ENCODE measurements at regions not wholly inside any gene's neighbourhood (a gene's known extent, or its start where the extent isn't known, plus 50 kb on each side); places are given as distances from the start of the nearest gene placed in this dataset.

DNA sequence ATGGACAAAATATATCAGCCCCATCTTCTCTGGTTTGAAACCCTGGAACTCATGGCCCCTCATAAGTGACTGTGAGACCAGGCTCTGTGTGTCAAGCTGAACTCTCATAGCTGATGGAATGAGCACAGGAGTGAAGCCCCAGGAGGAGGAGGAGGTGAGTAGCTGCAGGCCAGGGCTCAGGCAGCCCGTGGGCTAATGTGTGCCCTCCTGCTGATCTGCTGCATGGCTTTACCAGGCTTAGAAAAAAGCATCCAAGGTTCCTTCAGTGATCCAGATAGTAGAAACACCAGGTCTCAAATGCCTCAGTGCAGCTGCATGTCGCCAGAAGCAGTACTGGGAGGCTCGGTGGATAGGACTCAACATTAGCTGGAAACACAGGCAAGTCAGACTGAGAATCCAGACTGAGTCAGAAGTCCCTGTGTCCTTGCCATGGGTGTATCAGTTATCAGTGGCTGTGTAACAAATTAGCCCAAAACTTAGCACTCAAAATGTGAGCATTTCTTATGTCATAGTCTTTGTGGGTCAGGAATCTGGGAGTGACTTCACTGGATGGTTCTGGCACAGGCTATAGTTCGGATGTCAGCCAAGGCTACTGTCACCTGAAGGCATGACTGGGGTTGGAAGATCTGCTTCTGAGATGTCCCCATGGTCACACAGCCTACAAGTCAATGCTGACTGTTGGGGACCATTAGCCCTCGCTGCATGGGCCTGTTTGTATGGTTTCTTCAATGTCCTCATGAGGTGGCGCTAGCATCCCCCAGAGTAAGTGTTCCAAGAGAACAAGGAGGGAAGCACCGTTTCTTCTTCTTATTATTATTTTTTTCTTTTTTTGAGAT is 255.4 kb upstream of the IRF2BP2 start:
- intact Hi-C loops (cut with micrococcal nuclease): no loop called here
- Mint-ChIP-seq H3K4me3 (no peak overlapping the region), H3K27ac (no peak overlapping the region), H3K9me3 (peaks cover 4% of the 10 kb centered on the region), H3K36me3 (ENCODE audit: low read depth) (no peaks in the 10 kb centered on the region), H3K27me3 (ENCODE audit: low read depth) (no peaks in the 10 kb centered on the region), H3K4me1 (ENCODE audit: low read depth) (peaks cover 8% of the 10 kb centered on the region)
- DNase-seq: no peak
- CTCF ChIA-PET: no interaction called here

DNA sequence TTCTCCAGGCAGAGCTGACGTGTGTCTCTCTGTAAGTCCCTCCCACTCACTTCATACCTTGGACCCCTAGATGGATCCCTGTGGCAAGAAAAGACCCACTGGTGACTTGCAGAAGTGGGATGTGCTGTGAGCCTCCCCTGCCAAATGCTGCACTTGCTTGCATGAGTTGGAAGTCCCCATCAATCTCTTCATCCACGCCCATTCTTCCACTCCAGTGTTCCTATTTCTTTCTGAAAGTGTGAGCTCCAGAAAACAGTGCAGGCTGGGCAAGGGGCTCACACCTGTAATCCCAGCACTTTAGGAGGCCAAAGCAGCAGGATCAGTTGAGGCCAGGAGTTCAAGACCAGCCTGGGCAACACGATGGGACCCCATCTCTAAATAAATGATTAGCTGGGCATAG is 254.1 kb upstream of the IRF2BP2 start:
- intact Hi-C loops (cut with micrococcal nuclease): no loop called here
- CTCF ChIA-PET: interaction anchor here (0.6 kb wide), 1 partner anchor 252 kb away, joined by 4 read pairs; no protein-coding TSS in a partner anchor
- Mint-ChIP-seq H3K27ac (no peak overlapping the region), H3K27me3 (ENCODE audit: low read depth) (no peaks in the 10 kb centered on the region), H3K9me3 (peaks cover 4% of the 10 kb centered on the region), H3K4me1 (ENCODE audit: low read depth) (peaks cover 11% of the 10 kb centered on the region), H3K36me3 (ENCODE audit: low read depth) (no peaks in the 10 kb centered on the region), H3K4me3 (no peak overlapping the region)
- no peak for DNase-seq

DNA sequence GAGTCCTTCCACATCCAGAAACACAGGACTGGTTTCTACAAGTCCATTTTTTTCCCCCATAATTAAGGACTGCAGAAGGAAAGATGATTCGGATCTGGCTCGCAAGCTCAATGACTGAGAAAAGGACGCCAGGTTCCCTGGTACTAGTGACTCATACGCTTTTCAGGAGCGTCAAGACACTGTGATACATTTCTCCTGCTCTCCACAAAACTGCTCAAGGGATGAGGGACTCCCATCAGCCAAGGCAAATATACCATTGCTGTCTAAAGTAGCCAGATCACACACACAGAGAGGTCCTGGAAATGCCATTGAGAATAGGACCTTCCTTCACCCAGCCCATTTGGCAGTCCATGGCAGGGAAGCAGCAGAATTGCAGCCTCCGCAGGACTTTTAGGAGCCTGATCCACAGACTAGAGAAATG is 253.6 kb upstream of the IRF2BP2 start:
- H3K9me3 Mint-ChIP-seq: peaks cover 4% of the 10 kb centered on the region
- CTCF ChIA-PET: interaction anchor here (0.6 kb wide), 1 partner anchor 252 kb away, joined by 4 read pairs; no protein-coding TSS in a partner anchor
- H3K4me1 Mint-ChIP-seq (ENCODE audit: low read depth): peaks cover 11% of the 10 kb centered on the region
- H3K4me3 Mint-ChIP-seq: no peak overlapping the region
- no peaks in the 10 kb centered on the region for H3K36me3 Mint-ChIP-seq (ENCODE audit: low read depth)
- H3K27me3 Mint-ChIP-seq (ENCODE audit: low read depth): no peaks in the 10 kb centered on the region
- H3K27ac Mint-ChIP-seq: no peak overlapping the region
- intact Hi-C loops (cut with micrococcal nuclease): no loop called here
- DNase-seq: no peak

DNA sequence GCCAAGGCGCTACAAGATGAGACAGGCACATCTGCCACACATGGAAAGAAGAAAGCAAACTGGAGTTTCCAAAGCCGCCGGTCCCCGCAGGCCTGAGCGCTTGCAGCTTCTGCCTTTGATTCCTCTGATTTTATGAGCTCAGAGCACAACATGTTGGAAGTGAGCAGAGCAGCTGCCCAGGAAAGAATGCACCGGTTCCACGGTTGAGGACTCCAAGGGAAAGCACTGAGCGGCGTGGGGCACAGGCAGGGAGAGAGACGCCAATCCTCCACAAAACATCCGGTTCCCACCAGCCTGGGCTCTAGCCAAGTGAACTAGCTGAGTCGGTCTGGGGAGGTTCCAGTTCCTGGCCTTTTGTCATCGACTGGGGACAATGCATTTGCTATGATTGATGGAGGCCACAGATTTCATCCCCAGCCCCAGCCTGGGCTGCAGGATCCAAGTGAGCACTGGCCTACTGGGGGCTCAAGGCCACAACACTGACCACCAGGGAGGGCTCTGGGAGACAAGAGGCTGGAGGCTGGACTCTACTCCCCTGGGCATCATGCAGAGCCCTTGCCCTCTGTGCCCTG is 253.1 kb upstream of the IRF2BP2 start:
- Mint-ChIP-seq H3K4me3 (no peak overlapping the region), H3K4me1 (ENCODE audit: low read depth) (peaks cover 11% of the 10 kb centered on the region), H3K27ac (no peak overlapping the region), H3K9me3 (peaks cover 4% of the 10 kb centered on the region), H3K27me3 (ENCODE audit: low read depth) (no peaks in the 10 kb centered on the region), H3K36me3 (ENCODE audit: low read depth) (no peaks in the 10 kb centered on the region)
- DNase-seq: peak; percentile 30
- CTCF ChIA-PET: no interaction called here
- intact Hi-C loops (cut with micrococcal nuclease): no loop called here

DNA sequence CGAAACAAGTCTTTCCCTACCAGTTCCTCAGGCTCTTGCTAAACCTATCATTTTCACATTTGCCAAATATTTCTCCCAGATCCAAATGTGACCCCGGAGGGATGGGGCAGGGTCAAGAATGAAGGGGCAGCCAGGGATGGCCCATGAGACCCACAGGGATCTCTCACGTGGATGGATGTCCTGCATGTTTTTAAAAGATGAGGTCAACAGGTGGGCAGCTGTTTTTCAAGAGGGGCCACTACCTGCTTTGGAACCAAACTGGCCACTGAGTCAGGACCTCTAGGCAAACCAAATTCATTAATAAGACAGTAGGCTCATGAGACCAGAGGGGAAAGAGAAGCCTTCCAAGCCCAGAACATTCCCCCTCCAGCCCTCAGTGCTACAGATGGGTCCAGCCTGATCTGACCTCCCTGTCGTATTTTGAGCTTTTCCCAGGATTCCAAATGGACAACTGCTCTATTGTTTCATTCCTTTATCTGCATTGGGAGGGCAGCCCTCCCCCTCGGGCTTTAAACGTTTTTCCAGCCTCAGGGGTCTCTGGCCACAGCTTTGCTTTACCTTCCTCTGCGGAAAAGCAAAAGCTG is 252.5 kb upstream of the IRF2BP2 start:
- Mint-ChIP-seq H3K27me3 (ENCODE audit: low read depth) (no peaks in the 10 kb centered on the region), H3K27ac (no peak overlapping the region), H3K4me3 (no peak overlapping the region), H3K4me1 (ENCODE audit: low read depth) (peaks cover 11% of the 10 kb centered on the region), H3K36me3 (ENCODE audit: low read depth) (no peaks in the 10 kb centered on the region), H3K9me3 (peaks cover 4% of the 10 kb centered on the region)
- no peak for DNase-seq
- CTCF ChIA-PET: no interaction called here
- intact Hi-C loops (cut with micrococcal nuclease): no loop called here

DNA sequence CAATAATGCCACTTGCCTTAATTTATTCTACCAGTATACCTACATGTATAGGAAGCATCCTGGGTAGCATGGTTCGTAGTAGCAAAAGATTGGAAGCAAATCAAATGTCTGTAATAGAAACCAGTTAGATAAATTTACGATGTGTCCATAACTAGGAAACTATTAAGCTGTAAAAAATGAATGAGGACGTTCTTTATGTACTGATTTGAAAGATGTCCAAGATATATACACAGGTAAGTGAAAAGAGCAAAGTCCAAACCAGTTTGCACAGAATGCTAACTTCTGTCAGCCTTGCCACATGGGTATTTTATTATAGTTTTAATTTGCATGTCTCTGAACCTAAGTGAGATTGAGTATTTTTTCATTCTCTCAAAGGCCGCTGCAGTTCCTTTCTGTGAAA is 251.8 kb upstream of the IRF2BP2 start:
- intact Hi-C loops (cut with micrococcal nuclease): no loop called here
- Mint-ChIP-seq H3K4me1 (ENCODE audit: low read depth) (peaks cover 11% of the 10 kb centered on the region), H3K4me3 (no peak overlapping the region), H3K9me3 (peaks cover 4% of the 10 kb centered on the region), H3K36me3 (ENCODE audit: low read depth) (no peaks in the 10 kb centered on the region), H3K27me3 (ENCODE audit: low read depth) (no peaks in the 10 kb centered on the region), H3K27ac (no peak overlapping the region)
- no peak for DNase-seq
- CTCF ChIA-PET: interaction anchor here (1.4 kb wide), 1 partner anchor 11 kb away, joined by 4 read pairs; no protein-coding TSS in a partner anchor

DNA sequence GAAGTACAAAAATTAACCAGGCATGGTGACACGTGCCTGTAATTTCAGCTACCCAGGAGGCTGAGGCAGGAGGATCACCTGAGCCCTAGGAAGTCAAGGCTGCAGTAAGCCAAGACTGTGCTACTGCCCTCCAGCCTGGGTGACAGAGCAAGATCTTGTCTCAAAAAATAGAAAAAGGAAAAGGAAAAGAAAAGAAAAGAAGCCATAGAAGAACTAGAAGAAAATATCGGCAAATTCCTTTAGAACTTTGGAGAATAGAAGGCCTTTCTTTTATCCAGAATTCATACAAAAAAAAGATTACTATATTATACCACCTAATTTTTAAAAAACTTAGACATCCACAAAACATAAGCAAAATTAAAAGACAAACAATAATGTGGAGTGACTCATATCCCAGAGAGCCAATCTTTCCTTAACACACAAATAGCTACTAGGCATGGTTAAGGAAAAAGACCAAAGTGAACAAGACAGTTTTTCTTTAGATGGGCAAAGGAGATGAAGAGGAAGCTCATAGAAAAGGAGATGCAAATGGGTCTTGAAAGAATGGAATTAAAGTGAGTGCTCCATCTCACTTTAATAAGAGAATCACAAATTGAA is 251.1 kb upstream of the IRF2BP2 start:
- Mint-ChIP-seq H3K27me3 (ENCODE audit: low read depth) (no peaks in the 10 kb centered on the region), H3K36me3 (ENCODE audit: low read depth) (no peaks in the 10 kb centered on the region), H3K27ac (no peak overlapping the region), H3K4me3 (no peak overlapping the region), H3K9me3 (peaks cover 4% of the 10 kb centered on the region), H3K4me1 (ENCODE audit: low read depth) (peaks cover 7% of the 10 kb centered on the region)
- CTCF ChIA-PET: interaction anchor here (1.4 kb wide), 1 partner anchor 11 kb away, joined by 4 read pairs; no protein-coding TSS in a partner anchor
- DNase-seq: no peak
- intact Hi-C loops (cut with micrococcal nuclease): no loop called here

DNA sequence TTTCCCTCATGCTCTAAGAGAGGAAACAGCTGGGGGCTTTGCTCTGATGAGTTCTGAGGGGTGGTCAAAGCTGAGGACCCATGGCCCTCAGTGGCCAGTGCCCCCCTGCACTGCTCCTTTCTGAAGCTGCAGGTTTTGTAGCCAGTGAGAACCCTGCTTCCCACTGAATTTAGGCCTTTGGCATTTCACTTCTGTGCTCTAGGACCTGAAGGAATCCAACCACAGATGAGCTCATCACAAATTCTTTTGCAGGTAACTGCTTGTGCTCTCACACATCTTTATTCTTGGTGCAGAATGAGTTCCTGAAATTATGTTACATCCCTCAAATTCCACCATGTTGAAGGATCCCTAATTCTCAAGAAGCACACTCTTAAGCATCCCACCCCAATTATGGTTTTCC is 248.7 kb upstream of the IRF2BP2 start:
- intact Hi-C loops (cut with micrococcal nuclease): no loop called here
- H3K36me3 Mint-ChIP-seq (ENCODE audit: low read depth): no peaks in the 10 kb centered on the region
- H3K27me3 Mint-ChIP-seq (ENCODE audit: low read depth): no peaks in the 10 kb centered on the region
- CTCF ChIA-PET: no interaction called here
- peaks cover 7% of the 10 kb centered on the region for H3K4me1 Mint-ChIP-seq (ENCODE audit: low read depth)
- DNase-seq: no peak
- no peak overlapping the region for H3K27ac Mint-ChIP-seq
- H3K9me3 Mint-ChIP-seq: no peaks in the 10 kb centered on the region
- H3K4me3 Mint-ChIP-seq: no peak overlapping the region

DNA sequence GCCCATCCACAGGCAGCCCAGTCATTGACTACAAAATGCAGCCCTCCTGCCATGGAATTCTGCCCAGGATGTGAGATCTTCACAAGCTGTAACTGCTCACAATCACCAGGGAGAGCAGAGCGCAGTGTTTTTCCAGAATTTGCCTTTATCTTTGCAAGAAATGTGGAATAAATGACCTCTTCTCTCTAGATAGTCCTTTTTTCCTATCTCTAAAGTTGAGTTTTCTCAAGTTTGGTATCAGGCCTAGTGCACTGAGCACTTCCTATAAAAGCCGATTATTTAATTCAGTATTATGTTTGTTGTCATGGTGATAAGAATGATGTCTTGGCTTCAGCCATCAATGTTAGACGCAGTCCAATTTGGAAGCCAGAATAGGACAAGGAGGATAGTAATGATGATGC is 246.9 kb upstream of the IRF2BP2 start:
- no peak for DNase-seq
- H3K27me3 Mint-ChIP-seq (ENCODE audit: low read depth): no peaks in the 10 kb centered on the region
- CTCF ChIA-PET: no interaction called here
- no peak overlapping the region for H3K4me3 Mint-ChIP-seq
- H3K36me3 Mint-ChIP-seq (ENCODE audit: low read depth): no peaks in the 10 kb centered on the region
- no peaks in the 10 kb centered on the region for H3K9me3 Mint-ChIP-seq
- intact Hi-C loops (cut with micrococcal nuclease): no loop called here
- no peak overlapping the region for H3K27ac Mint-ChIP-seq
- H3K4me1 Mint-ChIP-seq (ENCODE audit: low read depth): peaks cover 11% of the 10 kb centered on the region

DNA sequence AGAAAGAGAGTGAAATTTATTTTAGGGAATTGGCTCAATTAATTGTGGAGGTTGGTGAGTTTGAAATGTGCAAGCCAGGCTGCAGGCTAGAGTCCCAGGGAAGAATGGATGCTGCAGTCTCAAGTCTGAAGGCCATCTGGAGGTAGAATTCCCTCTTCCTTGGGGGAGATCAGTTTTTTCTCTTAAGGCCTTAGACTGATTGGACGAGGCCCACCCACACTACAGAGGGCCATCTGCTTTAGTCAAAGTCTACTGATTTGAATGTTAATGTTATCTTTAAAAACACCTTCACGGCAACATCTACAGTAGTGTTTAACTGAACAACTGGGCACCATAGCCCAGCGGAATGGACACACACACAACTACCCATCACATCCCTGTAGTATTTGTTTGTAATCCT is 245.9 kb upstream of the IRF2BP2 start:
- H3K27me3 Mint-ChIP-seq (ENCODE audit: low read depth): no peaks in the 10 kb centered on the region
- CTCF ChIA-PET: no interaction called here
- H3K36me3 Mint-ChIP-seq (ENCODE audit: low read depth): no peaks in the 10 kb centered on the region
- no peak overlapping the region for H3K27ac Mint-ChIP-seq
- no peaks in the 10 kb centered on the region for H3K9me3 Mint-ChIP-seq
- no peak overlapping the region for H3K4me3 Mint-ChIP-seq
- peaks cover 17% of the 10 kb centered on the region for H3K4me1 Mint-ChIP-seq (ENCODE audit: low read depth)
- DNase-seq: no peak
- intact Hi-C loops (cut with micrococcal nuclease): no loop called here

DNA sequence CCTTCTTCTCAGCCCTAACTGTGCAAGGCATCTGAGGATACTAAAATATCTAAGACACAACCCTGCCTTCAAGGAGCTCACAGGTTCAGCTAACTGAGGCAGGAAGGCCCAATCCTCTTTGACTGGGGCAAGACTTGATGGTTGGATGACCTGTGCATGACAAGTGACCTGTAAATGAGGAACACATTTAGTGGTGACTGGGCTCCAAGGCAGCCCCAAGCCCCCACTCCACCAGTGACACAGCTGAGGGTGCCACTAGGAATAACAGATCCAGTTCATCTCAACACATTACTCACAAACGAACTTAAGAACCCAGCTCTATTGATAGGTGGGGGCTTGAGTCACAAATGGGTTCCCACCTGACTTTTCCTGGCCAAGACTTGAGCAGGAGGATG is 244.7 kb upstream of the IRF2BP2 start:
- intact Hi-C loops (cut with micrococcal nuclease): no loop called here
- Mint-ChIP-seq H3K4me3 (no peak overlapping the region), H3K9me3 (no peaks in the 10 kb centered on the region), H3K36me3 (ENCODE audit: low read depth) (no peaks in the 10 kb centered on the region), H3K27me3 (ENCODE audit: low read depth) (no peaks in the 10 kb centered on the region), H3K27ac (no peak overlapping the region), H3K4me1 (ENCODE audit: low read depth) (peaks cover 22% of the 10 kb centered on the region)
- CTCF ChIA-PET: no interaction called here
- DNase-seq: no peak

DNA sequence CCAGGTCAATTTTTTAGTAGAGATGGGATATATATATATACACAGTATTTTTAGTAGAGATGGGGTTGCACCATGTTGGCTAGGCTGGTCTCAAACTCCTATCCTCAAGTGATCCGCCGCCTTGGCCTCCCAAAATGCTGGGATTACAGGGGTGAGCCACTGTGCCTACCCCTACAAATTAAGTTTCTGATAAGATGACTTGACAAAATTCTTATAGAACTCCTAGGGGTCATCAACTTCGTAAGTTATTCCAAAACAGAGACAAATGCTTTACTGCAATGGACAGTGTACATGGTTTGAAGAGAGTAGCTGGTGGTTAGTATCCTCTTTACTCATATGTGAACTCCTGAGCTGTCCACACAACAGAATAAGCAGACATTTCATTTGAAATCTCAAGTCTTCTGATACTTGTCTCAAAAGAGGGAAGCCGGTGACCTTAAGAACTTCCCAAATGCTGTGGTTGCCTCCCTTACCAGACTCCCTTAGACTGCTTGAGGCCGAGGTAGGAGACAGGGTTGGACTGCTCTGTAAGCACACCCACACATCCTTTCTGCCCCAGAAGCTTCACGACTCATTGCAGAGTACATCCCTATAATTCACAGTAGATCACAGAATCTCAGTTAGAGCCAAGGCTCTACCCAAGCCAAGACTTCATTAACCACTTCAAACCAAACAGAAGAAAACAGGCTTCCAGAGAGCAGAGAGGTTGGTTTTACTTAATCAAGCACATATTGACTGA is 244.1 kb upstream of the IRF2BP2 start:
- Mint-ChIP-seq H3K4me1 (ENCODE audit: low read depth) (peaks cover 28% of the 10 kb centered on the region), H3K27ac (no peak overlapping the region), H3K27me3 (ENCODE audit: low read depth) (no peaks in the 10 kb centered on the region), H3K36me3 (ENCODE audit: low read depth) (no peaks in the 10 kb centered on the region), H3K9me3 (no peaks in the 10 kb centered on the region), H3K4me3 (no peak overlapping the region)
- intact Hi-C loops (cut with micrococcal nuclease): no loop called here
- CTCF ChIA-PET: no interaction called here
- DNase-seq: no peak

Data from activated naive CD4-positive, alpha-beta T cell treated with anti-CD3 and anti-CD28 coated beads for 36 hours (primary cell).